ENCODE measurements at regions not wholly inside any gene's neighbourhood (a gene's known extent, or its start where the extent isn't known, plus 50 kb on each side); places are given as distances from the start of the nearest gene placed in this dataset.

DNA sequence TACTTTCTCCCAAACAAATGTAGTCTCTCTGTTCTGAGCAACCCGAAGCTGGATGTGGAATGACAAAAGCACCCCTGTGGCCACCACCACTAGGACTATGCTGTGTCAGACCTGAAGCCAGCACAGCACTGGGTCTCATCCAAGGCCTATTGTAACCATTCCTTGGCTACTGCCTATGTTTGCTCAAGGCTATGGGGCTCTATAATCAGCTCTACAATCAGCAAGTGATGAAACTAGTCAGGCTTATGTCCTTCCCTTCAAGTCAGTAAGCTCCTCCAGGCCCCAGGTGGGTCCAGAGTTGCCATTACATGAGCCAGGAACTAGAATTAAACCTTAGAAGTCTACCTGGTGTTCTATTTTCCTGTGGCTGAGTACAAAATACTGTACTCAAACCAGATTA lies 370.2 kb downstream of the TBX15 start:
- ChIA-PET POLR2A (no interaction called here), CTCF (interaction anchor here (1.1 kb wide), 1 partner anchor 13 kb away, joined by 5 read pairs; no protein-coding TSS in a partner anchor)
- no peak for DNase-seq (ENCODE audit: extremely low spot score)
- TF ChIP-seq, protein P1, sequence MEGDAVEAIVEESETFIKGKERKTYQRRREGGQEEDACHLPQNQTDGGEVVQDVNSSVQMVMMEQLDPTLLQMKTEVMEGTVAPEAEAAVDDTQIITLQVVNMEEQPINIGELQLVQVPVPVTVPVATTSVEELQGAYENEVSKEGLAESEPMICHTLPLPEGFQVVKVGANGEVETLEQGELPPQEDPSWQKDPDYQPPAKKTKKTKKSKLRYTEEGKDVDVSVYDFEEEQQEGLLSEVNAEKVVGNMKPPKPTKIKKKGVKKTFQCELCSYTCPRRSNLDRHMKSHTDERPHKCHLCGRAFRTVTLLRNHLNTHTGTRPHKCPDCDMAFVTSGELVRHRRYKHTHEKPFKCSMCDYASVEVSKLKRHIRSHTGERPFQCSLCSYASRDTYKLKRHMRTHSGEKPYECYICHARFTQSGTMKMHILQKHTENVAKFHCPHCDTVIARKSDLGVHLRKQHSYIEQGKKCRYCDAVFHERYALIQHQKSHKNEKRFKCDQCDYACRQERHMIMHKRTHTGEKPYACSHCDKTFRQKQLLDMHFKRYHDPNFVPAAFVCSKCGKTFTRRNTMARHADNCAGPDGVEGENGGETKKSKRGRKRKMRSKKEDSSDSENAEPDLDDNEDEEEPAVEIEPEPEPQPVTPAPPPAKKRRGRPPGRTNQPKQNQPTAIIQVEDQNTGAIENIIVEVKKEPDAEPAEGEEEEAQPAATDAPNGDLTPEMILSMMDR (IDR thresholded peaks at IDR 0.05; ENCODE audit: control extremely low read depth, extremely low read depth, low read depth, missing control alignments) = no peak

DNA sequence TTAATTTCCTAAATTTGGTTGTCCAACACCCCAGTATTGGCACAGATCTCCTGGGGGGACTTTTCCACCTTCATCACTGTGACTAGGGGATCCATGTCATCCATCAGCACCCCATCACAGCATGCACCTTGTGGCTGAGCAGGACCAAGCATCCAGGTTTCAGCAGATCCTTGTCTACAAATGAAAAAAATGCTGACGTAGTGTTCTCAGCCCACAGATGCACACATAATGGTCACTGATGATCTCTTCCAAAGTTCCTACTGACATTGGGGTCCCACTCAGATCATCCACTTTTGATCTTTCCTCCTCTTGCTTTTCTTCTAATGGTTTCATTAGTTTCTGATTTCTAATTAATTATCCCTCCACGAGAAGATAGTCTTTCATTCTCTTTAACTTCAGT lies 373.1 kb downstream of the TBX15 start:
- ChIA-PET POLR2A (no interaction called here), CTCF (no interaction called here)
- TF ChIP-seq, protein P1 (IDR thresholded peaks at IDR 0.05; ENCODE audit: control extremely low read depth, extremely low read depth, low read depth, missing control alignments) = no peak
- DNase-seq (ENCODE audit: extremely low spot score) = no peak

DNA sequence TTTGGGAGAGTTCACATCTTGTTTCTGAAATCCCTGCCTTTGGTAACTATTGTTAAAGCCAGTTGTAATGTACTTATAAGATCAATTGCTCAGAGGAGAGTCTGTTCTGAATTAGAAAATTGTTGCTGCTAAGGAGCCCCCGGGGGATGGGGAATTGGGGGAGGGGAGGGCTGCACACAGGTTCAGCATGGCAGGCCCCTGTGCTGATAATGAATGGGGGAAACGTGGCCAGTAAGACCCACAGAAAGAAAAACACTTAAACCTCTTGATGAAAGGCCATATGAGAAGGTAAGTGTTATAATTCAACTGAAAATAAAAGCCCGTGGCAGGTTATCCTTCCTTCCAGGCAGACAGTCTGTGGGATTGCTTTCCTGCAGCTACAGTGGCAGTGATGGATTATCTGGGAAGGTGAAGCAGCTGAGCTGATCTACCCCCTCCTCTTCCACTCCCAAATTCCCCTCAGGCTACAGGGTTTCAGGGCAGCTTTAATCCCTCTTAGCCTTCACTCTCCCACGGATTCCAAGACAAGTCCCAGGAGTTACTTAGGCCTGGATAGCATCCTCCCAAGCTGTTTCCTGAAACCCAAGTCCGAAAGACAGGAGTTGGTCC lies 398.8 kb downstream of the TBX15 start:
- ChIA-PET CTCF (interaction anchor here (1.1 kb wide), 1 partner anchor 10 kb away, joined by 5 read pairs; no protein-coding TSS in a partner anchor), POLR2A (no interaction called here)
- TF ChIP-seq, protein P1 (IDR thresholded peaks at IDR 0.05; ENCODE audit: control extremely low read depth, extremely low read depth, low read depth, missing control alignments) = no peak
- no peak for DNase-seq (ENCODE audit: extremely low spot score)

DNA sequence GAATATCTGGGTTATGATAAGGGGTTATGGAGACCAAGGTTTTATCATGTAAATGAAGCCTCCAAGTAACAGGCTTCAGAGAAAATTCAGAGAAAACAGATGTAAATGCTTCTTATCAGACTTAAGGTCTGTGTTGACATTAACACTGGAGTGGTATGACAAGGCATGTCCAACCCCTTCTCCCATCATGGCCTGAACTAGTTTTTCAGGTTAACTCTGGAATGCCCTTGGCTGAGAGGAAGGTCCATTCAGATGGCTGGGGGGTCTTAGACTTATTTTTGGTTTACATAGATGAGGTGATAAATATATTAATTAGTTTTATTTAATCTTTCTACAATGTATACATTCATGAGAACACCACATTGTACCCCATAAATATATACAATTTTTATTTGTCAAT lies 399.6 kb downstream of the TBX15 start:
- CTCF ChIA-PET = no interaction called here
- POLR2A ChIA-PET = no interaction called here
- TF ChIP-seq, protein P1 (IDR thresholded peaks at IDR 0.05; ENCODE audit: control extremely low read depth, extremely low read depth, low read depth, missing control alignments) = no peak
- DNase-seq (ENCODE audit: extremely low spot score) = no peak

DNA sequence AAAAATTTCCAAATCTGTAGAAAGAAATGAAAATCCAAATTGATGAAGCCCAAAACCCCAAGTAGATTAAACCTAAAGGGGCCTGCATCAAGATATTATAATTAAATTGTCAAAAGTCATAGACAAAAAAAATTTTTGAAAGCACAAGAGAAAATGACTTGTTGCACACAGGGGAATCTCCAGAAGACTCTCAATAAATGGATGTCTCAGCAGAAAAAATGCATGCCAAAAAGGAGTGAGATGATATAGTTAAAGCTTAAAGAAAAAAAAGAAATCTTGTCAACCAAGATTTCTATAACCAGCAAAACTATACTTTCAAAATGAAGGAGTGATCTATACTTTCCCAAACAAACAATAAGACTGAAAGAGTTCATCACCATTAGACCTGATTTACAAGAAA lies 393.2 kb upstream of the SPAG17 start:
- DNase-seq (ENCODE audit: extremely low spot score) = no peak
- TF ChIP-seq, protein P1 (IDR thresholded peaks at IDR 0.05; ENCODE audit: control extremely low read depth, extremely low read depth, low read depth, missing control alignments) = no peak
- ChIA-PET POLR2A (no interaction called here), CTCF (interaction anchor here (1.3 kb wide), 1 partner anchor 51 kb away, joined by 3 read pairs; no protein-coding TSS in a partner anchor)

DNA sequence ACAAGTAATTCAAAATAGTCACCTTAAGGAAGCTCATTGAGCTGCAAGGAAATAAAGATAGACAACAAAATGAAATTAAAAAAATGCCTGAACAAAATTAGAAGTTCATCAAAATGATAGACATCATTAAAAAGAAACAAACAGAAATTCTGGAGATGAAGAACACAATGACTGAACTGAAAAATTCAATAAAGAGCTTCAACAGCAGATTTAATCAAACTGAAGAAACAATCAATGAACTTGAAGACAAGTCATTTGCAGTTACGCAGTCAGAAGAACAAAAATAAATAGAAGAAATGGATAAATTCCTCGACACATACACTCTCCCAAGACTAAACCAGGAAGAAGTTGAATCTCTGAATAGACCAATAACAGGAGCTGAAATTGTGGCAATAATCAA lies 390.0 kb upstream of the SPAG17 start:
- DNase-seq (ENCODE audit: extremely low spot score) = no peak
- TF ChIP-seq, protein P1 (IDR thresholded peaks at IDR 0.05; ENCODE audit: control extremely low read depth, extremely low read depth, low read depth, missing control alignments) = no peak
- ChIA-PET CTCF (interaction anchor here (1.0 kb wide), 1 partner anchor 9 kb away, joined by 3 read pairs; no protein-coding TSS in a partner anchor), POLR2A (no interaction called here)

Measured in GM10248 (cell line).